Keratinocyte (primary cell): ENCODE measurements at regions not wholly inside any gene's neighbourhood (a gene's known extent, or its start where the extent isn't known, plus 50 kb on each side); places are given as distances from the start of the nearest gene placed in this dataset.

Experiments used
- EZH2 ChIP-seq: IDR thresholded peaks from one replicate; pipeline ENCODE4 v1.6.1; 2012; ENCODE audit warnings: inconsistent platforms, mild to moderate bottlenecking, low read length, moderate library complexity
- TF ChIP-seq, protein P1 (sequence below), 3 experiments: IDR thresholded peaks in 1 of 3; conservative IDR thresholded peaks in 1 of 3; optimal IDR thresholded peaks in 1 of 3; 2 replicates in 2 of 3; 3 replicates in 1 of 3; pipeline versions ENCODE3 to v1.5.1; 2011; ENCODE audit warnings: low read length in 3 of 3, mild to moderate bottlenecking in 3 of 3, moderate library complexity in 2 of 3, control low read depth in 1 of 3, inconsistent platforms in 1 of 3; ENCODE audit not compliant: insufficient read depth in 2 of 3; ENCODE audit errors: extremely low read depth in 1 of 3

GRCh38 chr10:78768041-78768835 lies 300.5 kb upstream of the ZMIZ1 start:
- TF ChIP-seq, protein P1, sequence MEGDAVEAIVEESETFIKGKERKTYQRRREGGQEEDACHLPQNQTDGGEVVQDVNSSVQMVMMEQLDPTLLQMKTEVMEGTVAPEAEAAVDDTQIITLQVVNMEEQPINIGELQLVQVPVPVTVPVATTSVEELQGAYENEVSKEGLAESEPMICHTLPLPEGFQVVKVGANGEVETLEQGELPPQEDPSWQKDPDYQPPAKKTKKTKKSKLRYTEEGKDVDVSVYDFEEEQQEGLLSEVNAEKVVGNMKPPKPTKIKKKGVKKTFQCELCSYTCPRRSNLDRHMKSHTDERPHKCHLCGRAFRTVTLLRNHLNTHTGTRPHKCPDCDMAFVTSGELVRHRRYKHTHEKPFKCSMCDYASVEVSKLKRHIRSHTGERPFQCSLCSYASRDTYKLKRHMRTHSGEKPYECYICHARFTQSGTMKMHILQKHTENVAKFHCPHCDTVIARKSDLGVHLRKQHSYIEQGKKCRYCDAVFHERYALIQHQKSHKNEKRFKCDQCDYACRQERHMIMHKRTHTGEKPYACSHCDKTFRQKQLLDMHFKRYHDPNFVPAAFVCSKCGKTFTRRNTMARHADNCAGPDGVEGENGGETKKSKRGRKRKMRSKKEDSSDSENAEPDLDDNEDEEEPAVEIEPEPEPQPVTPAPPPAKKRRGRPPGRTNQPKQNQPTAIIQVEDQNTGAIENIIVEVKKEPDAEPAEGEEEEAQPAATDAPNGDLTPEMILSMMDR (optimal IDR thresholded peaks at IDR 0.05 in 1 of 3, IDR thresholded peaks at IDR 0.05 in 1 of 3, conservative IDR thresholded peaks at IDR 0.05 in 1 of 3; ENCODE audit: extremely low read depth in 1 of 3, insufficient read depth in 2 of 3, low read length in 3 of 3), result no peak
- TF ChIP-seq EZH2, result no peak
